GM19397 (cell line): ENCODE measurements at regions not wholly inside any gene's neighbourhood (a gene's known extent, or its start where the extent isn't known, plus 50 kb on each side); places are given as distances from the start of the nearest gene placed in this dataset.
"Not testable (repeated sequence)": the region's sequence is repeated elsewhere in the genome, so short reads cannot be mapped to it uniquely, and the experiment has no call there.

Experiments used
- ATAC-seq: cut with Tn5 transposase; IDR thresholded peaks from one replicate; pipeline ENCODE4 v1.9.1; 2021; ENCODE audit warnings: mild to moderate bottlenecking, moderate library complexity; ENCODE audit not compliant: unreplicated experiment

DNA sequence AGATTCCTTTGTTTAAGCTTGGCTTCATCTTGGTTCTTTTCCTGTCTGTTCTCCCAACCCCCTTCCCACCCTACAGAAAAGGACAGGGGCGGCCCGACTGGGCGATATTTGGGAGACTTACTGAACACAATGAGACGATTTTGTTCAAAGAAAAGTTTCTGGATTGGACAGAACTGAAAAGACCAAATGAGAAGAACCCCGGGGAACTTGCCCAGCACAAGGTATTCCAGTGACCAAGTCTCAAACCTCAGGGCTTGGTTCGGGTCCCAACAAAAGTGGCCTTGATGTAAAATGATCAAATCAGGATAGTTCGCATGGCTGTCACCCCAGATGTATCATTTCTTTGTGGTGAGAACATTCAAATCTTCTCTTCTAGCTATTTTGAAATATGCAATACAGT, 73.9 kb upstream of the LYZL2 start:
- ATAC-seq = not testable (repeated sequence)

DNA sequence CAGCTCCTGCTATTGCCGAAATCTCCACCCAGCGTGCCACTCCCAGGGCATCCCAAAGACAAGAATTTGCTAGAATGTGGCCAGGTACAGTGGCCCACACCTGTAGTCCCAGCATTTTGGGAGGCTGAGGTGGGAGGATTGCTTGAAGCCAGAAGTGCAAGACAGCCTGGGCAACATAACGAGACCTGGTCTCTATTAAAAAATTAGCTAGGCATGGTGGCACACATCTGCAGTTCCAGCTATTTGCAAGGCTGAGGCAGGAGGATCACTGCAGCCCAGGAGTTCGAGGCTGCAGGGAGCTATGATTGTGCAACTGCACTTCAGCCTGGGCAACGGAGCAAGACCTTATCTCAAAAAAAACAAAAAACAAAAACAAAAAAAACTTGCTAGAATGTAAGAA, 73.3 kb upstream of the LYZL2 start:
- no peak for ATAC-seq

DNA sequence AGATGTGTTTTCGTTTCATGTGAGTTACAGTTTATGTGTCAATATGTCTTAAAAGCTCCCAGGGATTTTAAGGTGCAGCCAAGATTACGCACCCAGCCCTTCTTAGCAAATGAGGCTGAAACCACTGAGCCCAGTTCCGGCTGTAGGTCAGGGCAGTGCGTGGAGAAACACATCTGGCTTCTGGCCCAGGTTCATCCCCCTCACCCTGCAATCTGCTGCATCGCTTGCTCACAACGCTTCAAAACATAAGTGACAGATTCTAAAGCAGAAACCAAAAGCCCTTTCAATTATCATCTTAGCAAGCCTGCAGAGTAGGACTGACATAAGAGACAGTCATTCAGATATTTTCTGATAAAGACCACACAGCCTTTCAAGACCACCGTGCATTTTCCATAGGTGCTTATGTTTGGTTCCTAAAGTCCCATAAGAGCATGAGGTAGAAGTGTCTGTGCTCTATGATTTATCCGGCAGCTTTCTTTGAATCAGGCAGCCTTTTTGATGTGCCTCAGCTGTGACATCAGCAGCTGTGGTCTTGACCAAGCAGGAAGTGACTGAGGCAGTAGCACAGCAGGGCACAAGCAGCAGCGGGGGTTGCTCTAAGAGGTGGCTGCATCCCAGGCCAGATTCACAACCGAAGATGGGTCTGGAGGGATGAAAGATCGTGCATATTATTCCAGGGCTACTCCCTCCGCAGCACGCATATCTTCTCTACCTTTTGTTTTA, 72.1 kb upstream of the LYZL2 start:
- ATAC-seq = peak; percentile 53

DNA sequence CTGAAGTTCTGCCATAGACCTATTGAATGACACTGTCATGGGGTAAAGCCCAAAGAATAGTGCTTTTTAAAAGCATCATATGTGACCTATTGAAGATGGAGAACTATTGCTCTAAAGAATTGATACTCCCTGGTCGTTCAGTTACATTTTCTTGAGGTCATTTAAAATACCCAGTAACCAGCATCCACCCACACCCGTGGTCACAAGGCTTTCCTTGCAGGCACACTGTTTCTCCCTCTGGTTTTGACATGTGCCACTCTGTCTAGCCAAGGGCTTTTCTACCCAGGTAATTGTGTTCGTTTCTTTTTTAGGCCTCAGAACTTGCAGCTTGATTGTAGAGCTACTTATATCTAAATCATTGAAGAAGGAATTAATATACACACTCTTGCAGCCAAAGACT, 68.3 kb upstream of the LYZL2 start:
- no peak for ATAC-seq

DNA sequence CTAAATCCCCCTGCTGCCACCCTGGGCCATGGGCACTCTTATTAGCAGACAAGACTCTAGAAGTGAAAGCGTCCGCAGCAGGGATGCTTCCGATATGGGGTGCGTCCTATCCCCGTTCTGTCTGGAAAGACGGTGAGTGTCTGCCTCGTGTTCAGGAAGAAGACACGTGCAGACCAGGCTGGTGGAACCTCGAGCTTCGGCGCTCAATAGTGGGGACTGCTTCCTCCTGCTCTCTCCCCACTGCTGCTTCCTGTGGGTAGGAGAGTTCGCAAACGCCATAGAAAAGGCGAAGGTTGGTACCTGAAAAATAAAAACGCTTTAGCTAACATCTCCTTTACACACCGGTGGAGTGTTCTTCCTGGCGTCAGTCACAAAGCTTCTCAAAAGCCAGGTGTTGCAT, 67.7 kb upstream of the LYZL2 start:
- ATAC-seq = not testable (repeated sequence)

DNA sequence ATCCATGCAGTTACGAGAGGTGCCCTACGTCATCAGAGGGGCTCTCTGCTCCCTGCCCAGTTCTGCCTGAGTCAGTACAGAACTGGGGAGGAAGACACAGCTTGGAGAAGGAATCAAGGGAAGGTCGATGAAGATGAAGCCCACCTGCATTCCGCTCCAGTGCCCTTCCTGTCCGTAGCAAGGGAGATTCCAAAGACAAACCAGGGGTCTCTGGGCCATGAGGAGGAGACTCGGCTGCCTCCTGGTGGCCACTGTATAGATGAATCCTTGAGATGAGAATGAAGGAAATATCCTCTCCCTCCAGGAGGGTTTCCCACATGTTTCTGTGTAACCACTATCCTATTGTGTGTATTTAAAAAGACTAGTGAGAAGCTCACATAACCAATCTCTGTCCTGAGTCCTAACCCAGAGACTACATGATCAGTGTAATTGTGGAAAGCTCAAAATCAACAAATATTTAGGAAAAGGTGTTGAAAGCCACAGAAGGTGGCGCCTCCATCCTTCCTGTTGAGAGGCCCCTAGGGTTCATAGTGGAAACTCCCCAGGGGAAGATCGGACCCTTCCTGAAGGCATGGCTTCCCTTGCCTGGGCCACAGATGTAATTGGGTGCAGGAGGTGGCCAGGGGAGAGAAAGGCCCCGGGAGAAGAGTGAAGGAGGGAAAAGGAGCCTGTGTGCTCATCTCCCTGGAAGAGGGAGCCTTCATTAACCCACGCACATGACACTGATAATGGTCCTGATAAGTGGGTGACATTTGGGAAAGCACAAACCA, 67.0 kb upstream of the LYZL2 start:
- not testable (repeated sequence) for ATAC-seq

DNA sequence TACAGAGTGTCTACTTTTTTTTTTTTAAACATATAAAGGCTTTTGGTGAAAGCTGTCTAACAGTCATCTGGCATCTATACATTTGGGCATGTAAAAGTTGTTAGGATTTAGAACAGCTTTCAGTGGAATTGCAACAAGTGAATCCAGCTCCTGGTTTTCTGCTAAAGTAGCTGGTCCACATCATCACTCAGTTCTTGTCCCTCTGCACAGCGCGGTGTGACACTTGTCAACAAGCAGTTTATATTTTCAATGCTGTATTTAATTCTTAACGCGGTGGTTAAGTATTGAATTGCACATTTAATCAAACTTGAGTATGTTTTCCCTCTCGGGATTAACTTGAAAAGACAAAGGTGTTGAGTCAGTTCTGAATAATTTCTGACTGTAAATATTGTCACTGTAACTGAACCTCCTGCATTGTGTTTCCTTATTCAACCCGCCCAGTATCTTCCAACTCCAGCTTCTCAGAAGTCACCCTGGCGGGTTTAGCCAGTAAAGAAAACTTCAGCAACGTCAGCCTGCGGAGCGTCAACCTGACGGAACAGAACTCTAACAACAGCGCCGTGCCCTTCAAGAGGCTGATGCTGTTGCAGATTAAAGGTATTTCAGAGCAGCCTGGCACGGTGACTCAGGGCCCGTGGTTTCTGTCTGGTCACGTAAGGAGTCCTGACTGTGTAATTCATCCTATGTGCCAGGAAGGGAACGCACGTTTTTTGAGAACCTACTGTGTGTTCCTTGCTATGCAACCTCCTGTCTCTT, 66.1 kb upstream of the LYZL2 start:
- ATAC-seq = not testable (repeated sequence)

DNA sequence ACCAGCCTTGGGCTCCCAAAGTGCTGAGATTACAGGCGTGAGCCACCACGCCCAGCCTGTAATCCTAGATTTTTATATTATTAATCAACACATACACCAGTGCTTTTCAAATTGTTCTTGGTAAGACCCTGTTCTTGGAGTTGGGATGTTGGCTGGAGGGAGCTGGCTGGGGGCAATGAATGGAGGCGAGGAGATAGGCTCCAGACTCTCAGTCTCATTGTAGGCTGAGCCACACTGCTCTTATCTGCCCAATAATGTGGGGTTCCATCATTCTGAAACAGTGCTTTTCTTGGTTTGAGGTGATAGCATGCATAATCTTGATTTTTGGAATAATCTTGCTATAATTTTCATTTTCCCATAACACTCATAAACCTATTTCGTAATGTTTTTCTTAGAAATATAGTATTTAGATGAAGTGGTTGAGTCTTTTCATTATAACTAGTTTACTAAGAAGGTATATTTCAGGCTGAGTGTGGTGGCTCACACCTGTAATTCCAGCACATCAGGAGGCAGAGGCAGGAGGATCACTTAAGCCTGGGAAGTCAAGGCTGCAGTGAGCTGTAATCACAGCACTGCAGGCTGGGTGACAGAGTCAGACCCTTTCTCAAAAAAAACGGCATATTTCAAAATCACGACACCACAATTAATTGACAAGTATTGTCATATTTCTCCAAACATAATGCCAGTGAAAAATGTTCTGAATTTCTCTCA, 65.1 kb upstream of the LYZL2 start:
- ATAC-seq = no peak

DNA sequence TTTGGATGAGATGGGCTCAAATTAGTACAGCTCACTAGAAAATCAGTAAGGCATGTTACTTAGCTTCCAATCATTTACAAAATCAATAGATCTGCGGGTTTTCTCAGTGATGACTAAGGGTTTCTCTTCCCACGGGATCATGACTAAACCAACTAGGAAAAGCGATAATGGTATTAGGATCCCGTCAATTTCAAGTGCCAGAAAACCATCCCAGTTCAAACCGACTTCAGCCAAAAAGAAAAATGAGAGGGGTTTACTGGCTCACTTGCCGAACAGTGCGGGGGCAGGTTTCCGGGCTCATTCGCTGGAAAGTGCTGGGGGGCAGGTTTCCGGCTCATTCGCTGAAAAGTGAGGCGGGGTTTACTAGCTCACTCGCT, 62.1 kb upstream of the LYZL2 start:
- ATAC-seq = no peak

DNA sequence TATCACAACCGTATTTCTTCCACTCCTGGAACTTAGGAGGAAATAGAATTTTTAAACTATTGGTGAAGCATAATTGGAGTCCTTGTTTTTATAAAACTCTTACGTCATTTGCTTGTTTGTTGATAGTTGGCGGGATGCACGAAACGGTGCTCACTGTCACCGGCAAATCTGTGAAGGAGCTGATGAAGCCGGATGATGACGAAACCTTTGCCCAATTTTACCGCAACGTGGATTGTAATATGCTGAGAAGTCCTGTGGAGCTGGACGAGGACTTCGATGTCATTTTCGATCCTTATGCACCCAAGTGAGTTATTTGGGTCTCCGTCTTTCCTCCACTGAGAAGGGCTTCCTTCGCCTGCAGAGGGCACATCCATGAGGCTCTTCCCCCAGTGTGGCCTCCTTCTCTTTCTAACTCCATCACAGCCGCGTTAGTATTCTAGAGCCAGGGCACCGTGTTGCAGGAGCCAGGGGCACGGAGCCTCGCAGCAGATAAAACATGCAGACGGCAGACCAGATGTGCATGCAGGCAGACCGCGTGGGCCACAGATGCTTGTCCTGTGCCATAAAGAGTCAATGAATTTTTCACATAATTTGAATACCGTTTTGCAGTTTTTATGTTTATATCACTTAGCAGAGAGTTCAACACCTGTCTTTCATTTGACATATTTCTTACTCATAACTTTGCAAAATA, 61.5 kb upstream of the LYZL2 start:
- ATAC-seq = not testable (repeated sequence)

DNA sequence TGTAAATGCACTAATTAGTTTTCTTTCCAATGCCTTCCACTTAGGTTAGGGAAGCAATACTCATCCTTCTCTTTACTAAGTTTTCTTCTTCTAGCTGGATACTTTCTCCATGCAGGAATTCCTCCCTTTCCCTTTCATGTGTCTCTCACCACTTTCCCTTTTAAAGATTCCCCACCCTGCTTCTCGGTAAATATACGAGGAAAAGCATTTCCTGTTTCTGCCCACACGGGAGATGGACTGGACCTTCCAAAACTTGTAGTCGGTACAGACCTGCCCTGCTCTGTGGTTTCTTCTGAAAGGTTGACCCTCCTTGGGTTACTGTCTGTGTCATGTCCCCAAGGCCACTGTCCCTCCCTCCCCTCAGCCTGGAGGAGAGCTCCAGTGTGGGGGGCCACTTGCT, 58.9 kb upstream of the LYZL2 start:
- ATAC-seq = no peak

DNA sequence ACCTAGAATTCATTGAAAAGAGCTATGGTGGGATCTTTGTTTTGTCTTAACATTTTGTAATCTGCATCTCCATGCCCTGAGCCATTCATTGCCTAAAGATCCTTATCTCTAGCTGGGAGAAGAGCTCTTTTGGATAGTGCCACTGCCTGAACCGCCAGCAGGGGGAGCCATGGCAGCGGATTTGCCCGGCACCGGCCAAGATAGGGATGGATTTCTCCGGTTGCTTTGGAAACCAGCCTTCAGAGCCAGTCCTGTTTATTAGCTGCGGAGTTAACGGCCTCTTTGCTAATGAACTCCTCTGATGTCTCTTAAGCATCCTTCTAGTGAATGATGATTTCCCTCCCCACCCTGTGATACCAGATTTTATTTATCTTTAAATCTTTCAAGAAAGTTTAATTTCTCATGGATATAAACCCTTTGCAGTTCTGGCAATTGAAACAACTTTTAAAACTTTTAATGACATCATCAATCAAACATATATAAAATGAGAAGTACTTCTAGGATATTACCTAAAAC, 58.2 kb upstream of the LYZL2 start:
- no peak for ATAC-seq

DNA sequence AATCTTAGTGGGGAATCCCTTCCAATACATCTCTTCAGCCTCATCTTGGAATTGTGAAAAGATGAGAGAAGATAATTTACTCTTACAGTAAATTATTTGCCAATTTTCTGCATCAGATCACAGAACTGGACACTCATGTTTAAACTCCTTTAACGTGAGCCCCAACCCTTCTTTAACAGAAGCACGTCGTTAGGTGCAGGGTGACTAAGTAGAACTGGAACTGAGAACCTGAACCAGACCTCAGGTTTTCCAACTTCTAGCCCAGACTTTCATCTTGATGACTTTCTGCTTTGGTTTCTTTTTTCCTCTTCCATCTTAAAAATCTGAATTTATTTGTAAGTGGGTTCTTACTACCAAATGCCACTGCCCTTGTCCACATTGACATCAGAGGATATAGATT, 57.2 kb upstream of the LYZL2 start:
- no peak for ATAC-seq

DNA sequence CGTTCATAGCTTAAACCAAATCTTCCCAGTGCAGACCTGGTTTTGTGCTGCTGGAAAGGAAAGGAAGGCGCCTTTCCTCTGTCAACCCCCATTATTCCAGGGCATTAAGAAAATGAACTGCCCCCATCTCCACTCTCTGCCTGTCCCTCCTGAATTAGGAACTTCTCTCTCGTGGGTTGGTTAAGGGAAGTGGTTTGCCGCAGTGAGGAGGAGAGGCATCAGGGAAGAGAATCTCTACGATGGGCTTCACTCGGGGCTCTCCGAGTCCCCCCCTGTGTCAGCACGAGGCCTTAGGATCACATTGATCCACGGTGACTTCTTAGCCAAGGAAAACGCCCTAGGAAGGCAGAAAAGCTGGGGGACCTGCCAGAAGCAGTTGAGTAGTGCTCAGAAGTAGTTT, 53.9 kb upstream of the LYZL2 start:
- ATAC-seq = no peak

DNA sequence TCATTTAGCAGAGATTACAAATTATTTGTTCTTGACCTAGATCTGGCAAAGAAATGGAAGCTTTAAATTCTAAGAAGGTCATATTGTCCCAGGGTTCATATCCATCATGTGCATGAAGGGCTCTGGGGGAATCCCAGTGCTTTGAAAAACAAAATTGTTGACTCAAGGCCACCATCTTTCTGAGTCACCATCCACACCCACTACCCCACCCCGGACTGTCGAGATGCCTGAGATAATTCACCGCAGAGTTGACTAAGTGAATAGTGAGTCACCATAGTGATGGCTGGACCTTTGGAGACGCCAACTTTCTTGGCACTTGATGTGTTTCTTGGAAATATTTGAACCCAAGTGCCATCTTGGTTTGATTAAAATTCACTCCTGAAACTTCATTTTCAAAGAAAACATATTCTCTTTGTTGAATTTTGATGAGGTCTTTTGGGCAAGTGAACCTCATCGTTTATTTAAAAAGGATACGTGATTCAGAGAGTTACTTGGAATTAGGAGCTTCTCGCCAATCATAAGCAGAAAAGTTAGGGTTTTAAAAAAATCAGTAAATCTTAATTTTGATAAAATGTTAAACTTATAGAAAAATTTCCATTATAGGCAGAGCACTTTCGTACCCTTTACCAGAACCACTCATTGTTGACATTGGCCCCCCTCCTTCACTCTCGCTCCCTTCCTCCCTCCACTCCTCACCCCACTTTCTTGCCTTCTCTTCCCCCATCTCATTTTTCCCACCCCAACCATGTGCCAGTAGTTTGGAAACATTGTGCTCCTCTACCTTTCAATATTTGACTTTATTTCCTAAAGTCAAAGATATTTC, 53.0 kb upstream of the LYZL2 start:
- ATAC-seq = not testable (repeated sequence)

DNA sequence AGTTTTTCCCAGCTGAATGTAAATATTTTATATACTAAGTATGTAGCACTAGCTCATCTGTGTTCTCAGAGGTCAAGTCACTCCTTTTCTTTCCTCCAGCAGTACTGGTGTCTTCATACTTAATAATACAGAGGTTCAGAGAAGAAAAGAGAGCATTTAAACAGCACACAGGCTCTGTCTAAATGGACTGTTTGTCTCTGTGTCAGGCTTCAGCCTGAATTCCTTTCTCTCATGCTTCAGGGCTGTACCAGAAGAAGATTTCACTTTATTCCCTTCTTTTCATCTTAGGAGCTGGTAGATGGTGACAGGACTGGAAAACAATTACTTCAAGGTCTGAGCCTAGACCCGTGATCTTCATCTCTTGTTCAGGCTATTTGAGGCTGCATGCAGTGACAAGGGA, 51.4 kb upstream of the LYZL2 start:
- no peak for ATAC-seq
